ENCODE measurements at regions not wholly inside any gene's neighbourhood (a gene's known extent, or its start where the extent isn't known, plus 50 kb on each side); places are given as distances from the start of the nearest gene placed in this dataset.

DNA sequence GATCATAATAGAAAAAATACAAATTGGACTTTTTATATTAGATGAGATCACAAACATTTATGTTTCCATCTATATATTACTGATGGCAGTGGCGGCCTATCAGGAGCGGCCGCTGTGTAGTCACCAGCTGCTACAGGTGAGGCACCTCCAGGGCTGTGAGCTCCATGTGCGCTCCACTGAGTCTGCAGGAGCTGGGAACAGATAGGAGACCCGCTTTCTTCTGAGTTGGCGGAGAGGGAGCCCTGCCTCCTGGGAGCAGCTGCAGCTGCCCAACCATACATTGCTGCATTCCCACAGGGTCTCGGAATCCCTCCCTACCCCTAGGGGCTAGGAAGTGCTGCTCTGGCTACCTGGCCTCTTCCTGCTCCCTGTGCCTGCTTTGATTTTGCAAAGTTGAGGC is 812.9 kb downstream of the PDHA2 start:
- TF ChIP-seq, protein P1, sequence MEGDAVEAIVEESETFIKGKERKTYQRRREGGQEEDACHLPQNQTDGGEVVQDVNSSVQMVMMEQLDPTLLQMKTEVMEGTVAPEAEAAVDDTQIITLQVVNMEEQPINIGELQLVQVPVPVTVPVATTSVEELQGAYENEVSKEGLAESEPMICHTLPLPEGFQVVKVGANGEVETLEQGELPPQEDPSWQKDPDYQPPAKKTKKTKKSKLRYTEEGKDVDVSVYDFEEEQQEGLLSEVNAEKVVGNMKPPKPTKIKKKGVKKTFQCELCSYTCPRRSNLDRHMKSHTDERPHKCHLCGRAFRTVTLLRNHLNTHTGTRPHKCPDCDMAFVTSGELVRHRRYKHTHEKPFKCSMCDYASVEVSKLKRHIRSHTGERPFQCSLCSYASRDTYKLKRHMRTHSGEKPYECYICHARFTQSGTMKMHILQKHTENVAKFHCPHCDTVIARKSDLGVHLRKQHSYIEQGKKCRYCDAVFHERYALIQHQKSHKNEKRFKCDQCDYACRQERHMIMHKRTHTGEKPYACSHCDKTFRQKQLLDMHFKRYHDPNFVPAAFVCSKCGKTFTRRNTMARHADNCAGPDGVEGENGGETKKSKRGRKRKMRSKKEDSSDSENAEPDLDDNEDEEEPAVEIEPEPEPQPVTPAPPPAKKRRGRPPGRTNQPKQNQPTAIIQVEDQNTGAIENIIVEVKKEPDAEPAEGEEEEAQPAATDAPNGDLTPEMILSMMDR (IDR thresholded peaks at IDR 0.05): no peak
- ATAC-seq (ENCODE audit: low FRiP score) (no peak), DNase-seq (ENCODE audit: low spot score) (no peak)

DNA sequence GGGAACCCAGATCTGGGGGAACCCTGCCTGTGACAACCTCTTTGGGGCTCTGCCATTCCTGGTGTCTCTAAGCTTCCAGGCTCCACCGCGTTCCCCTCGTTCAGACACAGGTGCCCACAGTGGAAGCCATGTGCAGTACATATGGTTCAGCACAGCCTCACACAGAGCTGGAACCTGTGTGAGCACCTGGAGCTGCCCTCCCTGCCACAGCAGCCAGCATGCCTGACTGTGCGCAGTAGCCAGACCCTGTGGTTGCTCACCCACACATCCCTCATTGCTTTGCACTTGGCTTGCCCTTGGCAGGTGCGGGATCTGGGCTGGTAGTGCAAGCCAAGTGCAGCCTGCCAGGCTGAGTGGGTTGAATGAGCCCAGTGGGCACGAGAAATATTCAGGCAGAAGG is 814.2 kb downstream of the PDHA2 start:
- TF ChIP-seq, protein P1 (IDR thresholded peaks at IDR 0.05): no peak
- ATAC-seq (ENCODE audit: low FRiP score) (no peak), DNase-seq (ENCODE audit: low spot score) (no peak)

DNA sequence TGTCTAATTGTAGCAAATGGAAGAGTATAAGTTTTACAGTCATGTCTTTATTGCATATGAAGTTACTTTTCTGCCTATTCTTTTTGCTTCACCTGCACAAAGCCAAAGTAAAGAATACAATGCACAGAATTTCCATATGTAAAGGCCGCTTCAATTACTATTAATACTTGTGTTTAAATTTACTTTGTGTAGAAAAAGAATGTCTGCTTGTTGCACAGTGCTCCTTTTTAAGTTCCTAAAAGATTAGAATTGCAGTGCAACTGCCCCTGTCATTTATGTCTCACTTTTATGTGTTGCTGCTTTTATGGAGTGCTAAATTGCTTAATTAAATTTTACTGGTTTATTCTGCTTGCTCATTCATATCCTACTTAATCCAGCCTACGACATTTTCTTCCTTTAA is 830.5 kb downstream of the PDHA2 start:
- ATAC-seq (ENCODE audit: low FRiP score) (no peak), DNase-seq (ENCODE audit: low spot score) (no peak)
- TF ChIP-seq, protein P1 (IDR thresholded peaks at IDR 0.05): no peak

DNA sequence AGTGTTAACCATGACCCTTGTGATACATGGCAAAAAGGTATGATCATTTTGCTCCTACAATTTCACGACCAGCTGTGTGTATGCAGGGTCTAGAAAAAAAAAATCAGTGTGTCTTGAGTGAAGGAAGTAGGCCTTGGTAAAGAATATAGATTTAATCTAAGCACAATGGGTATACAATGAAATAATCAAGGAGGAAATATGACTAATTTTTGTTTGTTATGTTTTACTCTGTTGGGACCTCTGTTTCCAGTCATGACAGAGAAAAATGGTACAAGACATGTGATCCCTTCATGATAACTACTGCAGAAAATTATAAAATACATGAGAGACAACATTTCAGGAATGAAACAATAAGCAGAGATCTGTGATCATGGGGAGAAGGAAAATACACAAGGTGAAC is 835.5 kb downstream of the PDHA2 start:
- DNase-seq (ENCODE audit: low spot score) (no peak), ATAC-seq (ENCODE audit: low FRiP score) (no peak)
- TF ChIP-seq, protein P1 (IDR thresholded peaks at IDR 0.05): no peak

DNA sequence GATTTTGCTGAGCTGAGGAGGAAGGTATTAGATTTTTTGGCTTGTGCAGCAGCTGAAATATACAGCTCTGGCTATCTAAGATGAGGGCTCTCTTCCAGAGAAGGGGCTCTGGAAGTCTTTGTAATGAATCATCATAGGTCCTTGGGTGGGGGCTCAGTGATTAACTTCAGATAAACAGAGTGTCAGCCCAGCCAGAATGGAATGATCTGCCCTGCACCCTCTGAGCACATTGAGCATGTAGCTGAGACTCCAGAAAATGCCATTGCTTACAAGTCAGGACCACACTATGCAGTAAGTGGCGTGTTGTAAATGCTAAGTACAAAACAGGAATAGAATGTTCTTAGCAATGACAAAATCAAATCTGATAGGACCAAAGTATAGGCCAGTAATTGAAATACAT is 836.0 kb downstream of the PDHA2 start:
- TF ChIP-seq, protein P1 (IDR thresholded peaks at IDR 0.05): no peak
- no peak for ATAC-seq (ENCODE audit: low FRiP score)
- DNase-seq (ENCODE audit: low spot score): no peak

DNA sequence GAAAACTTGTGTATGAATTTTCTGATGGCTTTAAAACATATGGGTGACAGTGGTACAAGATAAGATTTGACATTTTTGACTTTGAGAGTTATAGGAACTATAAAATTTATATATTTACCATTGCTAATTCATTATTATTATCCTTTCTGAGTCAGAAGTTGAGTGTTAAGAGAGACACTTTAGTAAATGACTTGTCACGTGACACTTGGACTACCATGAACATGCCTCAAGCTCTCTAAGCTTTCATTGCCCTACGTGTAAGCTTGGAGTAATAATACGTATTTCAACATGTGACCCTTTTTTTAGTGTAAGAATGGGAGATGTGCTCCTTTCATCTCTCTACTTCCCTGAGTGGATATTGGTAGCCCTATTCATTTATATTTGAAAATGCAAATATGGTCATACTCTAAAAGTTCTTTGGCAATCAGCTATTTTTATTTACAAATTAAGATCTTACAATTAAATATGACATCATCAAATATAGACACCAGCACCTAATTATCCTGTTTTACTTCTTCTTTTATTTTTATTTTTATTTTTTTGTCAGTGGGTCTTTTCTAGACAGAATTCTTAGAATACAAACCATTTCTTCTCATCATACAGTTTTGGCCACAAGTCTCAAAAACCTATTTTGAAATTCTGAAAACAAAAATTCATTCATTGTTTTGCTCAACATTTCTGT is 837.0 kb downstream of the PDHA2 start:
- TF ChIP-seq, protein P1 (IDR thresholded peaks at IDR 0.05): no peak
- ATAC-seq (ENCODE audit: low FRiP score): no peak
- DNase-seq (ENCODE audit: low spot score): no peak

DNA sequence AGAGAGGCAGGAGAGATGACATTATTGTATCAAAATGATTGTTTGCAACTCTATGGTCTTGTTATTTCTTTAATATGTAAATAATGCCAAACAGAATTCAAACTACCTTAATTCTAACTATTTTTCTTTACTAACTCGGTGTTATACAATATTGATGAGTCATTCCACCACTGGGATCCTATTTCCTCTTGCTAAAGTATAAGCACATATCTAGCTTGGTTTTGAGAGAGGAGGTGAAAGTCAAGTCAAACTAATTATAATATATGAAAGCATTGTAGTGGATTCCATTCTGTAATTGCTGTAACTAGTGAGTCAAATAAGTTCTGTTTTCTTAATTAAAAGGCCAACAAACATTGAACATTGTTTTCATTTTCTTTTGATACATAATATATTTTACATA is 837.6 kb downstream of the PDHA2 start:
- TF ChIP-seq, protein P1 (IDR thresholded peaks at IDR 0.05): no peak
- ATAC-seq (ENCODE audit: low FRiP score): no peak
- no peak for DNase-seq (ENCODE audit: low spot score)

Measured in omental fat pad (tissue), 3 donors.